Islet precursor cell (in vitro differentiated cells): ENCODE measurements at regions not wholly inside any gene's neighbourhood (a gene's known extent, or its start where the extent isn't known, plus 50 kb on each side); places are given as distances from the start of the nearest gene placed in this dataset.
A peak's percentile ranks its signal among the peaks of the same experiment; 100 is the strongest.

Experiments
- DNase-seq: peaks from one replicate; pipeline ENCODE4 v3.0.0-alpha.2; 2018

GRCh38 chr2:211248841-211249240 is 692.4 kb downstream of the CPS1 start:
- no peak for DNase-seq

DNA sequence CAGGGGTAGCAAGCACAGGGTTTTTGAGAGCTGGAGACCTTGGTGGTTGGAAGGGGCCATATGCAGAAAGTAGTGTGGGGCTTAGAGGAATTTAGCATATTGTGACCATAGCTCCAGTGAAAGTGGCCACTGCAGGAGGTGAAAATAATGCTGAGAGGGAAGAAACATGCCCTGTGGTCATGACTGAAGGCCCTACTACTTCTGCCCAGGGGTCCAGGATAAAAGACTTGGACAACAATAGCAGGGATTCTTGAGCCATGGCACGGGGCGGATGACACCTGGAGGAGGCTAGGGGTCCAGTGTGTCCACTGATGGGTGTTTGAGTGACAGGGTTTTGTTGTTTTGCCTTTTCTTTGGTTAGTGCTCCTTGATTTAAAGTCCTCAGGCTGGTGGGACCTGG is 694.6 kb downstream of the CPS1 start:
- no peak for DNase-seq

DNA sequence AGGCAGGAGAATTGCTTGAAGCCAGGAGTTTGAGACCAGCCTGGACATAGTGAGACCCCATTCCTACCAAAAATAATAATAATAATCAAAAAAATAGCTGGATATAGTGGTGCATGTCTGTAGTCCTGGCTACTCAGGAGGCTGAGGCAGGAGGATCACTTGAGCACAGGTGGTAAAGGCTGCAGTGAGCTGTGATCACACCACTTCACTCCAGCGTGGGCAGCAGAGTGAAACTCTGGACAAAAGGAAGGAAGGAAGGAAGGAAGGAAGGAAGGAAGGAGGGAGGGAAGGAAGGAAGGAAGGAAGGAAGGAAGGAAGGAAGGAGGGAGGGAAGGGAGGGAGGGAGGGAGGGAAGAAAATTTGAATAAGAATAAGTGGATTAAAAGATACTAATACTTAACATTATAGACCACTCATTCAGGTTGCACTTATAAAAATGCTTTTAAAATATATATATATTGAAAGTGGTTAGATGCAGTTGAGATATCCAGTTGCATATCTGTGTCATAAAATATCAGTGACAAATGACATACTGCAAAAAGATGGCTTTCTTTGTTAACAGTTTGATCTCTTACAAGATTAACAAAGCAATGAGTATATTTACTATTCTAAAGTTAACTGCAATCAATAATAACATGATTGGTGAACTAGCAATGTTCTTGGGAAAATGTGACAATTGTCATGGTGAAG is 702.4 kb downstream of the CPS1 start:
- DNase-seq: no peak

DNA sequence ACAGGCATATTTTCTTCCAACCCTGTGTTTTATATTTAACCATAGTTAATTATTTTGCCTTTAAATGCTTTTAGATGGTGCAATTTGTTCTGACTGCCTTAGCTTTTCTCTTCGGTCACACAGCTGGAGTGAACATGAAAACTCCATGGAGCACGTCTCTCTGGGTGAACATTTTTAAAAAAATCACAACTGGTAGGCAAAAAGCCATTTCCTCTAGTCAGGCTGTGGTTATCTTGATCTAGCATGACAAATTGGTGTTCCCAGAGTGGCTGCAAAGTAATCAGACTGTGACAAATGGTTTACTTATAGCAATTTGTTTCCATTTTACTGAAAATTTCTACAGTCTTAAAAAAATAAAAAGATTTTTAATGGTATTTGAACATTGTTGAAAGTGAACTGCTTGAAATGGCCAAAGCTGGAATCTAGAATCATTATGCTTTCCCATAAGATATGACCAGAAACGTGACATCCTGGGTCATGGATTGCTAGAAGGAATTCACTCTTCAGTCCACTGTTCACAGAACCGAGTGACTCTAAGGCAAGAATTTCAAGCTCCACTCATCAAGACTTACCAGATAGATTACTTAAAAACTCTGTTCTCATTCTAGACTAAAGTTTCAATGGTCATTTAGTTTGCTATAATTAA is 703.6 kb downstream of the CPS1 start:
- no peak for DNase-seq

DNA sequence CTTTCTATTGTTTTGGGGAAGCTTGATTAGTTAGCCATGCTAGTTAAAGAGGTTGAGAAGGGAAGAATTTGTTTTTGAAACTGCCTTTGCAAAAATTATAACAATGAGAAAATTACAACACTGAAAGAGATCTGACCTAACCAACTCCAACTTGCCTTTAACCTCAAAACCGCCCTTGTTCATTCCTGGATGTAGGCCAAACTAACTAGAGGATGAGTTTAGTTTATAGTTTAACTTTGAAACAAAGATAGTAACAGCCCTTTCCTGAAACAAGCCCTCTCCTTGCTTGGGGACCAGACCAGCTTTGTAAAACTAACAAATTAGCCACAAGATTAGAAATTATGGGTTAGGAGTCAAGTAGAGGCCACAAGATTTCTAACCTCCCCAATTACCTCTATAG is 713.9 kb downstream of the CPS1 start:
- DNase-seq: no peak

GRCh38 chr2:211281430-211282073 is 725.2 kb downstream of the CPS1 start:
- DNase-seq: peak; percentile 59

GRCh38 chr2:211302676-211303075 is 746.3 kb downstream of the CPS1 start:
- DNase-seq: no peak

GRCh38 chr2:211306929-211307328 is 750.5 kb downstream of the CPS1 start:
- DNase-seq: no peak
